ENCODE measurements at regions not wholly inside any gene's neighbourhood (a gene's known extent, or its start where the extent isn't known, plus 50 kb on each side); places are given as distances from the start of the nearest gene placed in this dataset.
"Not testable (repeated sequence)": the region's sequence is repeated elsewhere in the genome, so short reads cannot be mapped to it uniquely, and the experiment has no call there.

DNA sequence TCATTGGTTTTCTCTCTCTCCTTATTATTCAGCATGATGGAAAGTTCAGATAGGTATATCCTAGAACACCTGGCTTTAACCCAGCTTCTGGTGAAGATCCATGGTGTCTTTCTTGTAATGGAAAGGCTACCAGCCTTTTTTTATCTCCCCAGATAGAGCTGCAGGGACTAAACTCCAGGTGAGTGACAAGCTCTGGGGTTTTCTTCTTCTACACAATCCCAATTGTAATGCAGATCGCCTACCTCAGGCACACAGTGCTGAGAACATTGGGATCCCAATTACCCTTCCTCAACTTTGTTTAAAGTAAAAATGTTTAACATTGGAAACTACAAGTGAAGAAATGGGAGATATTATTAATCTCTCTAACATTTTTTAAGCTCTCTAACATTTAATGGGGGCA lies 1851.7 kb downstream of the PCDH9 start:
- no peaks in the 10 kb centered on the region for H3K4me1 ChIP-seq
- H2AFZ ChIP-seq: no peak overlapping the region
- no peaks in the 10 kb centered on the region for H3K27me3 ChIP-seq (ENCODE audit: control insufficient read depth, insufficient read depth, low read length)
- H3K27ac ChIP-seq: no peak overlapping the region
- no peak for TF ChIP-seq CTCF (IDR thresholded peaks at IDR 0.05)
- H3K4me2 ChIP-seq (ENCODE audit: low read length): no peak overlapping the region
- no peaks in the 10 kb centered on the region for H3K9me3 ChIP-seq (ENCODE audit: control insufficient read depth, low read length)
- H3K36me3 ChIP-seq (ENCODE audit: control insufficient read depth, insufficient read depth, low read length): no peaks in the 10 kb centered on the region
- H3K9ac ChIP-seq: no peak overlapping the region
- H3K4me3 ChIP-seq (ENCODE audit: low read depth, low read length): no peak overlapping the region
- H3K79me2 ChIP-seq: no peaks in the 10 kb centered on the region

DNA sequence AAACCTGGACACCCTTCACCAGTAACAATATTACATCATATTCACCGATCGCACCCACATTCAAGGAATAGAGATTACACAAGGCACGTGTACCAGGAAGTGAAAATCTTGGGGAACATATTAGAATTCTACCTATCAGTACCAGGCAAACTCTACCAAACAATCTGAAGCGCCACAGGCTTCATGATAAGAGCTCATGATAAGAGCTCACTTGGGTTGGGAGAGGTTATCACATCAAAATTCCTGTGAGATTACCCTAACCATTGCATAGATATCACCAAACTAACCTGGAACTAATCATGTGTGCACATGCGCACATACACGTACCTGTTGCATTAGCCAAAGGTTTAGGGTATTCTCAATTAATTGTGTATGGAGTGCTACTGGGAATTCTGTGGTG lies 1861.3 kb downstream of the PCDH9 start:
- Histone ChIP-seq H3K4me2 (ENCODE audit: low read length) (no peak overlapping the region), H3K27ac (no peak overlapping the region), H3K4me3 (ENCODE audit: low read depth, low read length) (no peak overlapping the region), H3K27me3 (ENCODE audit: control insufficient read depth, insufficient read depth, low read length) (no peaks in the 10 kb centered on the region), H3K79me2 (no peaks in the 10 kb centered on the region), H3K36me3 (ENCODE audit: control insufficient read depth, insufficient read depth, low read length) (no peaks in the 10 kb centered on the region), H3K4me1 (no peaks in the 10 kb centered on the region), H3K9ac (no peak overlapping the region), H3K9me3 (ENCODE audit: control insufficient read depth, low read length) (no peaks in the 10 kb centered on the region), H2AFZ (no peak overlapping the region)
- TF ChIP-seq CTCF (IDR thresholded peaks at IDR 0.05): no peak

GRCh38 chr13:65353951-65354350 lies 1876.2 kb downstream of the PCDH9 start:
- Histone ChIP-seq H2AFZ (no peak overlapping the region), H3K4me3 (ENCODE audit: low read depth, low read length) (no peak overlapping the region), H3K36me3 (ENCODE audit: control insufficient read depth, insufficient read depth, low read length) (no peaks in the 10 kb centered on the region), H3K27me3 (ENCODE audit: control insufficient read depth, insufficient read depth, low read length) (no peaks in the 10 kb centered on the region), H3K9me3 (ENCODE audit: control insufficient read depth, low read length) (no peaks in the 10 kb centered on the region), H3K4me1 (no peaks in the 10 kb centered on the region), H3K4me2 (ENCODE audit: low read length) (no peak overlapping the region), H3K9ac (no peak overlapping the region), H3K79me2 (no peaks in the 10 kb centered on the region), H3K27ac (no peak overlapping the region)
- TF ChIP-seq CTCF (IDR thresholded peaks at IDR 0.05): no peak

DNA sequence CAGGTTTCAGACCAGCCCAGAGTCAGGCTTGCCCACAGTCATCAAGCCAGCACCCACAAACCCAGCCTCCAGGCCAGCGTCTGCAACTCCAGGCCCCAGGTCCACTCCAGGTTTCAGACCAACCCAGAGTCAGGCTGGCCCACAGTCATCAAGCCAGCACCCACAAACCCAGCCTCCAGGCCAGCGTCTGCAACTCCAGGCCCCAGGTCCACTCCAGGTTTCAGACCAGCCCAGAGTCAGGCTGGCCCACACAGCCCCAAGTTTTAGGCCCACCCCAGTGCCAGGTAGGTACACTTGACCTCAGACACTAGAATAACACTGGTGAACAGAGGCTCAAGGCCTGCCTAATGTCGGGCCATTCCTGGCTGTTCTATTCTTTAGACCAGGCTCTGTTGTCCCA lies 1877.0 kb downstream of the PCDH9 start:
- not testable (repeated sequence) for H3K4me1 ChIP-seq; H3K36me3 ChIP-seq (ENCODE audit: control insufficient read depth, insufficient read depth, low read length); H3K4me3 ChIP-seq (ENCODE audit: low read depth, low read length); H2AFZ ChIP-seq; H3K79me2 ChIP-seq; H3K4me2 ChIP-seq (ENCODE audit: low read length); H3K27me3 ChIP-seq (ENCODE audit: control insufficient read depth, insufficient read depth, low read length); H3K9ac ChIP-seq; H3K9me3 ChIP-seq (ENCODE audit: control insufficient read depth, low read length); H3K27ac ChIP-seq

DNA sequence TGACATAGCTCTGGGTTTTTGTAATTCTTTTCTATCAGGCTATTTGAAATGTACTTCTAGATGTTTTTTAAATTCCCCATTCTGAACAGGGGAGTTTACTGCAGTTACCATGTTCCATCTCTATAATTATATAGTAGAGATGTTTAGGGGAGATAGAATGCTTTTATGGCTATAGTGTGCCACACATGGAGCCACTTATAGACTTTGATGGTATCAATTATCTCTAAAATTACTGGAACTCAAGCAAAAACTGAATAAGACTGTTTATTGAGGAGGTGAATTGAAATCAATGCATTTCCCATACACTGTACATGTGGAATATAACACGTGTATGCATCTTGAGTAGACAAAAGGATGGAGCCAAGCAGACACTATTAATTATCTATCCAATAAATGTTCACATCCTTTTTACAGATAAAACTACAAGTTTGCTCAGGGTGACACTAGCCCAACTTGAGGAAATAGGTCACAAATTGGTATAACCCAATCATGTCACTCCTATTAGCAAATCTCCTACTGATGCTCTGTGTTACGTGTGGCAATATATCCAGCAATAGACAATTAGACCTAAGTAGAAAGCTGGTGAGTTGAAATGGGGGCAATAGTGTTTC lies 1882.6 kb downstream of the PCDH9 start:
- Histone ChIP-seq H3K4me3 (ENCODE audit: low read depth, low read length) (no peak overlapping the region), H3K9me3 (ENCODE audit: control insufficient read depth, low read length) (no peaks in the 10 kb centered on the region), H3K9ac (no peak overlapping the region), H3K27ac (no peak overlapping the region), H3K79me2 (no peaks in the 10 kb centered on the region), H3K27me3 (ENCODE audit: control insufficient read depth, insufficient read depth, low read length) (no peaks in the 10 kb centered on the region), H3K4me2 (ENCODE audit: low read length) (no peak overlapping the region), H3K36me3 (ENCODE audit: control insufficient read depth, insufficient read depth, low read length) (no peaks in the 10 kb centered on the region), H3K4me1 (no peaks in the 10 kb centered on the region), H2AFZ (no peak overlapping the region)
- TF ChIP-seq CTCF (IDR thresholded peaks at IDR 0.05): no peak

Data from parathyroid adenoma (tissue), 2 donors.